ENCODE measurements at regions not wholly inside any gene's neighbourhood (a gene's known extent, or its start where the extent isn't known, plus 50 kb on each side); places are given as distances from the start of the nearest gene placed in this dataset.
"Not testable (repeated sequence)": the region's sequence is repeated elsewhere in the genome, so short reads cannot be mapped to it uniquely, and the experiment has no call there.

DNA sequence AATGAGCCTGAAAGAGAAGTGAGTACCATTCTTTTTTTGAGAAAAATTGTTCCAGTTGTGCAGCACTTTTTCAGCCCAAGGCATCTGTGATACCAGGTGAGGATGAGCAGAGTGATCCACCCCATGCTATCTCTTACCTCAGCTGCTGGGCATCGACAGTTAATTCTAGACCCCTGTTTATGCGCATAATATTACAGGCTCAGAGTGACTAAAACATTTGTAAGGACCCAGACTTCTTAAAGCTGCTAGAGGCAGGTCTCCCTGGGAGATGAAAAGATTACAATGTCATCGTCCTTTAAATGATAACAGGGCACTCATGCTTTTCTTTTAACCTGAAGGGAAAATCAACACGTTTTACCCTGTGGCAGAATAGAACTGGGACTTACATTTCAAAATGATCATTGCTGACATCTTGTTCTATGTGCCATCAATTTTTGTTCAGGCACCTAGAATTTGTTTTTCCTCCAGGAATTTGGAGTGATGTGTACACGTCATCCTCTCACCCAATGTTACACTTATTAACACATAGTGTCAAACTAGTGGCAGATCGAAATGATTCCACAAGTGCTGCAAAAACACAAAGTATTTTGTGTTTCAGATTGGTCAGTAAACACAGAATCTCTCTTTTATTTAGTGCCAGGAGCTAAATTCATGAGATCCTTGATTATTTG is 684.6 kb downstream of the UTRN start:
- no peak overlapping the region for H3K4me3 ChIP-seq
- H3K4me1 ChIP-seq: no peaks in the 10 kb centered on the region
- no peaks in the 10 kb centered on the region for H3K36me3 ChIP-seq
- H3K27me3 ChIP-seq: no peaks in the 10 kb centered on the region
- WGBS, 2 donors (ENCODE audit: low coverage in 1 of 2): 72 to 76% methylated on average over 6 of the region's 6 CpGs
- H3K9me3 ChIP-seq: peaks cover 0 to 7% (median 0%) of the 10 kb centered on the region in 3 donors
- ATAC-seq: no peak
- H3K27ac ChIP-seq: no peak overlapping the region
- TF ChIP-seq POLR2AphosphoS5 (IDR thresholded peaks at IDR 0.05) (no peak), EP300 (IDR thresholded peaks at IDR 0.05) (no peak), POLR2A (IDR thresholded peaks at IDR 0.05) (no peak)
- TF ChIP-seq, protein P1, sequence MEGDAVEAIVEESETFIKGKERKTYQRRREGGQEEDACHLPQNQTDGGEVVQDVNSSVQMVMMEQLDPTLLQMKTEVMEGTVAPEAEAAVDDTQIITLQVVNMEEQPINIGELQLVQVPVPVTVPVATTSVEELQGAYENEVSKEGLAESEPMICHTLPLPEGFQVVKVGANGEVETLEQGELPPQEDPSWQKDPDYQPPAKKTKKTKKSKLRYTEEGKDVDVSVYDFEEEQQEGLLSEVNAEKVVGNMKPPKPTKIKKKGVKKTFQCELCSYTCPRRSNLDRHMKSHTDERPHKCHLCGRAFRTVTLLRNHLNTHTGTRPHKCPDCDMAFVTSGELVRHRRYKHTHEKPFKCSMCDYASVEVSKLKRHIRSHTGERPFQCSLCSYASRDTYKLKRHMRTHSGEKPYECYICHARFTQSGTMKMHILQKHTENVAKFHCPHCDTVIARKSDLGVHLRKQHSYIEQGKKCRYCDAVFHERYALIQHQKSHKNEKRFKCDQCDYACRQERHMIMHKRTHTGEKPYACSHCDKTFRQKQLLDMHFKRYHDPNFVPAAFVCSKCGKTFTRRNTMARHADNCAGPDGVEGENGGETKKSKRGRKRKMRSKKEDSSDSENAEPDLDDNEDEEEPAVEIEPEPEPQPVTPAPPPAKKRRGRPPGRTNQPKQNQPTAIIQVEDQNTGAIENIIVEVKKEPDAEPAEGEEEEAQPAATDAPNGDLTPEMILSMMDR (IDR thresholded peaks at IDR 0.05): no peak

GRCh38 chr6:144977250-144977864 is 692.2 kb downstream of the UTRN start:
- H3K4me3 ChIP-seq, ATAC-seq, H3K27ac ChIP-seq, H3K27me3 ChIP-seq, H3K9me3 ChIP-seq, H3K36me3 ChIP-seq: not testable (repeated sequence)
- peaks cover 0 to 17% (median 0%) of the 10 kb centered on the region in 3 donors for H3K4me1 ChIP-seq
- 46% methylated on average over 3 of the region's 8 CpGs; no CpG with 5 or more reads in 1 of the 2 donors for WGBS, 2 donors (ENCODE audit: low coverage in 1 of 2)

- Histone ChIP-seq H3K9me3 (peaks cover 0 to 7% (median 0%) of the 10 kb centered on the region in 3 donors), H3K27me3 (no peaks in the 10 kb centered on the region), H3K4me3 (no peak overlapping the region), H3K4me1 (peaks cover 0 to 17% (median 0%) of the 10 kb centered on the region in 3 donors), H3K36me3 (no peaks in the 10 kb centered on the region), H3K27ac (no peak overlapping the region)
- no peak for ATAC-seq
- TF ChIP-seq POLR2AphosphoS5 (IDR thresholded peaks at IDR 0.05): no peak
- TF ChIP-seq, protein P1 (IDR thresholded peaks at IDR 0.05): no peak
- TF ChIP-seq EP300 (IDR thresholded peaks at IDR 0.05): no peak
- no peak for TF ChIP-seq POLR2A (IDR thresholded peaks at IDR 0.05)
Observed at GRCh38 chr6:144978208-144978607, 693.1 kb downstream of the UTRN start.

DNA sequence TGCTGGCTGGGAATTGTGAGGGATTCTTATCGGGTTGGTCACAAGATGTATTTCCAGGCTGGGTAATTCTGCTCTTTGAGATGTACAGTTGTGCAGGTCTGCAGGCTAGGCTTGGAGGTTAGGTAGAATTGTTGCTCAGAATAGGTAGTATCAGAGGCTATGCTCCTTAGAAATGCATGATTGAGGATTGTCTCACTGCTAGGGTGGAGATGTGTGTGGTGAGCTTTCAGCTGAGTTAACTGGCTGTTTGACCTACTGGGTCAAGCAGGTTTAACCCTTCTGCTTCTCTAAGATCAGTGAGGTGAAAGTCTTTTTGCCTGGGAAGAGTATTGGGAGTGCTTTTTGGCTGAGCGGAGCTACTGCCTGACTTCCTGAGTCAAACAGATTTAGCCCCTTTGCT is 701.1 kb downstream of the UTRN start:
- WGBS, 2 donors (ENCODE audit: low coverage in 1 of 2): 100% methylated on average over 2 of the region's 2 CpGs; no CpG with 5 or more reads in 1 of the 2 donors
- peaks cover 0 to 5% (median 0%) of the 10 kb centered on the region in 3 donors for H3K9me3 ChIP-seq
- TF ChIP-seq POLR2A (IDR thresholded peaks at IDR 0.05) (no peak), EP300 (IDR thresholded peaks at IDR 0.05) (no peak), POLR2AphosphoS5 (IDR thresholded peaks at IDR 0.05) (no peak)
- TF ChIP-seq, protein P1 (IDR thresholded peaks at IDR 0.05): no peak

GRCh38 chr6:144989319-144990107 is 704.4 kb downstream of the UTRN start:
- TF ChIP-seq EP300 (IDR thresholded peaks at IDR 0.05): no peak
- TF ChIP-seq, protein P1 (IDR thresholded peaks at IDR 0.05): no peak
- no peak for TF ChIP-seq POLR2AphosphoS5 (IDR thresholded peaks at IDR 0.05)
- TF ChIP-seq POLR2A (IDR thresholded peaks at IDR 0.05): no peak
- Histone ChIP-seq H3K27ac (no peak overlapping the region), H3K27me3 (no peaks in the 10 kb centered on the region), H3K4me1 (no peaks in the 10 kb centered on the region), H3K9me3 (peaks cover 0 to 5% (median 0%) of the 10 kb centered on the region in 3 donors), H3K36me3 (no peaks in the 10 kb centered on the region), H3K4me3 (no peak overlapping the region)
- ATAC-seq: no peak
- 63 to 76% methylated on average over 5 of the region's 5 CpGs for WGBS, 2 donors (ENCODE audit: low coverage in 1 of 2)

More for the DNA sequence above, 701.1 kb downstream of the UTRN start:
- Histone ChIP-seq H3K4me1 (no peaks in the 10 kb centered on the region), H3K36me3 (no peaks in the 10 kb centered on the region), H3K27me3 (no peaks in the 10 kb centered on the region), H3K27ac (no peak overlapping the region), H3K4me3 (no peak overlapping the region)
- ATAC-seq: no peak

Measured in gastroesophageal sphincter (tissue), 4 donors.